MCF 10A (cell line): ENCODE measurements at regions not wholly inside any gene's neighbourhood (a gene's known extent, or its start where the extent isn't known, plus 50 kb on each side); places are given as distances from the start of the nearest gene placed in this dataset.

ENCODE experiments used
- BruUV-seq: library from RNA; stranded (reverse); fragments of 400-500 nt; replicated peaks from 2 replicates; lab custom pipeline; 2021; lab: Mats Ljungman, UMichigan
- CTCF ChIA-PET: fragments of 300-600 bp; sonication (Branson Sonifier 250); formaldehyde crosslinking; extraction: SDS; loops from one replicate; lab custom pipeline; 2021; ENCODE audit warnings: antibody characterized with exemption, inconsistent platforms; lab: Yijun Ruan, JAX
- POLR2A ChIA-PET: fragments of 300-600, 350-650 bp; sonication (Branson Sonifier 250); formaldehyde crosslinking; extraction: SDS; loops from one replicate; lab custom pipeline; 2020; ENCODE audit warnings: antibody characterized with exemption, inconsistent platforms; lab: Yijun Ruan, JAX
- DNase-seq: peaks from one replicate; pipeline ENCODE4 v3.0.0-alpha.2; 2018; ENCODE audit not compliant: unreplicated experiment
- H3K27ac Mint-ChIP-seq: one replicate; pipeline ENCODE4 v1.8.0; 2022; ENCODE audit warnings: mild to moderate bottlenecking, low read depth, mixed read lengths; ENCODE audit not compliant: unreplicated experiment
- H3K27me3 Mint-ChIP-seq: one replicate; pipeline ENCODE4 v1.8.0; 2022; ENCODE audit warnings: mixed read lengths; ENCODE audit not compliant: insufficient read depth, unreplicated experiment
- H3K36me3 Mint-ChIP-seq: one replicate; pipeline ENCODE4 v1.8.0; 2022; ENCODE audit warnings: mild to moderate bottlenecking, moderate library complexity, mixed read lengths; ENCODE audit not compliant: insufficient read depth, unreplicated experiment
- H3K4me1 Mint-ChIP-seq: one replicate; pipeline ENCODE4 v1.8.0; 2022; ENCODE audit warnings: mixed read lengths; ENCODE audit not compliant: insufficient read depth, unreplicated experiment
- H3K4me3 Mint-ChIP-seq: one replicate; pipeline ENCODE4 v1.8.0; 2022; ENCODE audit warnings: mild to moderate bottlenecking, moderate library complexity, mixed read lengths; ENCODE audit not compliant: unreplicated experiment
- H3K9me3 Mint-ChIP-seq: one replicate; pipeline ENCODE4 v1.8.0; 2022; ENCODE audit warnings: mixed read lengths; ENCODE audit not compliant: unreplicated experiment
- intact Hi-C: fragments of 100-400 bp; cut with micrococcal nuclease; formaldehyde crosslinking; loops from 2 replicates; pipeline ENCODE4 v1.14.1; 2022
- TF ChIP-seq, protein P1 (sequence below): fragments of 200-600 bp; IDR thresholded peaks from one replicate; pipeline ENCODE4 v1.8.0; 2022; ENCODE audit warnings: antibody characterized with exemption, mild to moderate bottlenecking; ENCODE audit not compliant: unreplicated experiment

DNA sequence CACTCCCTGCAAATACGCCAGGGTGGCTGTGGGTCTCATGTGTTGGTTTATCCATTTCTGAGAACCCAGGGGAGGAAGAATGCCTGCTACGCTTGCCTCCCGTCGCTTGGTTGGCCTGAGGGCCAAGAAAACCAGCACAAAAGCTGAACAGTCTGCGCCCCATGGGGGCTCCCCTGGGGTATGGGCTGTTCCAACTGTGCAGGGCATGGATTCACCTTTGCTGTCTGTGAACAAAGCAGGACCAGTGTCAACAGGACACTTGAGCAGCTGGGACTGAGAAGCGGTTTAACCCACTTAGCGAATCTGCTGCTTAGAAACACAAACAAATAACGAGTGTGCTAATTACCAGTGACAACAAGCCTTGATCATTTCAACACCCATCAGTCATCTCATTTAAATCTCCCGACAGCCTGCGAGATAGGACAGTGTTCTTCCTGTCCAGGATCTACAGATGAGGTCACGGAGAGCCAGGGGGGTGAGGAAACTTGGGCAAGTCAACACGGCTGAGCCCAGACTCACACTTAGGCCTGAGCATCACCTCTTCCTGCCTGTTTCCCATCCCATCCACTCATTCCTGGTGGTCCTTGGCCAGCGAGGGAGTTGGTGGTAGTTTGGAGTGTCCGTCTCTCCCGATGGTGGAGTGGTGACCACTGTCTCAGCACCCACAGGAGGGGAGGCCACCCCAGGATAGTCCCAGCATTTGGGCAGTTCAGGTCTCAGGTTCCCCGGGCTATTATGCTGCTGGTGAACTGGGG is 111.6 kb upstream of the HAAO start:
- Mint-ChIP-seq H3K27ac (no peak overlapping the region), H3K36me3 (no peaks in the 10 kb centered on the region), H3K9me3 (no peaks in the 10 kb centered on the region), H3K4me3 (no peak overlapping the region), H3K27me3 (no peaks in the 10 kb centered on the region), H3K4me1 (peaks cover 19% of the 10 kb centered on the region)
- intact Hi-C loops, result no loop called here
- ChIA-PET CTCF (no interaction called here), POLR2A (no interaction called here)
- no peak for DNase-seq
- BruUV-seq, result no TSS peak
- TF ChIP-seq, protein P1, sequence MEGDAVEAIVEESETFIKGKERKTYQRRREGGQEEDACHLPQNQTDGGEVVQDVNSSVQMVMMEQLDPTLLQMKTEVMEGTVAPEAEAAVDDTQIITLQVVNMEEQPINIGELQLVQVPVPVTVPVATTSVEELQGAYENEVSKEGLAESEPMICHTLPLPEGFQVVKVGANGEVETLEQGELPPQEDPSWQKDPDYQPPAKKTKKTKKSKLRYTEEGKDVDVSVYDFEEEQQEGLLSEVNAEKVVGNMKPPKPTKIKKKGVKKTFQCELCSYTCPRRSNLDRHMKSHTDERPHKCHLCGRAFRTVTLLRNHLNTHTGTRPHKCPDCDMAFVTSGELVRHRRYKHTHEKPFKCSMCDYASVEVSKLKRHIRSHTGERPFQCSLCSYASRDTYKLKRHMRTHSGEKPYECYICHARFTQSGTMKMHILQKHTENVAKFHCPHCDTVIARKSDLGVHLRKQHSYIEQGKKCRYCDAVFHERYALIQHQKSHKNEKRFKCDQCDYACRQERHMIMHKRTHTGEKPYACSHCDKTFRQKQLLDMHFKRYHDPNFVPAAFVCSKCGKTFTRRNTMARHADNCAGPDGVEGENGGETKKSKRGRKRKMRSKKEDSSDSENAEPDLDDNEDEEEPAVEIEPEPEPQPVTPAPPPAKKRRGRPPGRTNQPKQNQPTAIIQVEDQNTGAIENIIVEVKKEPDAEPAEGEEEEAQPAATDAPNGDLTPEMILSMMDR, result no peak

DNA sequence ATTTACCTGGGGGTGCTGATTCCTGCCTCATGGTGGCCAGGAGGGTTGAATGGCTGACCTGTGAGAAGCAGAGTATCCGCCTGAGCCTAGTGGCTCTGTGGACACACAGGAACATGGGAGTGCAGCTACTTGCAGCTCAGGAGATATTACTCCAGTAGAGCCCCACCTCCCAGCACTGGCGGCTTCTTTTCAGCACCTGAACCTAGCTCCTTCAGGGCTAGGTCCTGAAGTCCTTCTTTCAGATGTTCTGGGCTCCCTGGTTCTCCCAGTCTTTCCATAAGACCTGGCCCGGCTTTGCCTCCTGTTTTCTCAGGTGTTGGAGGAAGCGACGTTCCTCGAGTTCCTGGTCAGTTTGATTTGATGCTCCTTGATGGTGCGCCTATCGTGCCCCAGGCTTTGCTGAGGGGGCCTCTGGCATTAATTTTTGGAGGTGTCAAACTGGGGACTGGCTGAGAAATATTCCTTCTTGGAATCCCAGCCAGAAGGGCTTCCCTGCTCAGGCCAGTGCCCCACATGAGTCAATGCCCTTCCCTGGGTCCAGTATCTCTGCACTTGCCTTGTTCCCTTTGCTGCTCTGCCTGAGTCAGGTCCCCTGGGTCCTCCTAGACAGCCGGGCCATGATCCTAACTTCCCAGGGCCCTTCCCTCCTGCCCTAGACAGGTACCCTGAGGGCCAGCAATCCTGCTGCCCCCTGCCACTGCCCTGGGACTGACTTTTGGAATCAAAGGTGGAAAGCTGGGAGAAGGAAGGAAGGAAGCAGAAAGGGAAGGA is 110.7 kb upstream of the HAAO start:
- Mint-ChIP-seq H3K36me3 (no peaks in the 10 kb centered on the region), H3K27ac (no peak overlapping the region), H3K4me1 (peaks cover 19% of the 10 kb centered on the region), H3K9me3 (no peaks in the 10 kb centered on the region), H3K4me3 (no peak overlapping the region), H3K27me3 (no peaks in the 10 kb centered on the region)
- CTCF ChIA-PET, result interaction anchor here (1.6 kb wide), 1 partner anchor 44 kb away, joined by 5 read pairs; no protein-coding TSS in a partner anchor
- intact Hi-C loops, result no loop called here
- POLR2A ChIA-PET, result no interaction called here
- no peak for DNase-seq
- TF ChIP-seq, protein P1, result no peak
- no TSS peak for BruUV-seq

- Mint-ChIP-seq H3K36me3 (no peaks in the 10 kb centered on the region), H3K9me3 (no peaks in the 10 kb centered on the region), H3K27ac (no peak overlapping the region), H3K4me3 (no peak overlapping the region), H3K27me3 (no peaks in the 10 kb centered on the region), H3K4me1 (peaks cover 11% of the 10 kb centered on the region)
- no peak for DNase-seq
- TF ChIP-seq, protein P1, result no peak
- POLR2A ChIA-PET, result interaction anchor here (0.7 kb wide), 1 partner anchor 659 kb away, joined by 4 read pairs; no protein-coding TSS in a partner anchor
- CTCF ChIA-PET, result interaction anchor here (0.6 to 1.6 kb wide), 4 partner anchors 16 to 358 kb away, joined by 3 to 5 read pairs (median 4); no protein-coding TSS in a partner anchor
- intact Hi-C loops, result no loop called here
- no TSS peak for BruUV-seq
These were observed 108.8 kb upstream of the HAAO start for GRCh38 chr2:42901076-42901640.
